HG02678 (cell line): ENCODE measurements at regions not wholly inside any gene's neighbourhood (a gene's known extent, or its start where the extent isn't known, plus 50 kb on each side); places are given as distances from the start of the nearest gene placed in this dataset.
A peak's percentile ranks its signal among the peaks of the same experiment; 100 is the strongest.

ENCODE experiments used
- ATAC-seq: cut with Tn5 transposase; IDR thresholded peaks from one replicate; pipeline ENCODE4 v1.9.1; 2021; ENCODE audit warnings: mild to moderate bottlenecking, moderate library complexity; ENCODE audit not compliant: unreplicated experiment

DNA sequence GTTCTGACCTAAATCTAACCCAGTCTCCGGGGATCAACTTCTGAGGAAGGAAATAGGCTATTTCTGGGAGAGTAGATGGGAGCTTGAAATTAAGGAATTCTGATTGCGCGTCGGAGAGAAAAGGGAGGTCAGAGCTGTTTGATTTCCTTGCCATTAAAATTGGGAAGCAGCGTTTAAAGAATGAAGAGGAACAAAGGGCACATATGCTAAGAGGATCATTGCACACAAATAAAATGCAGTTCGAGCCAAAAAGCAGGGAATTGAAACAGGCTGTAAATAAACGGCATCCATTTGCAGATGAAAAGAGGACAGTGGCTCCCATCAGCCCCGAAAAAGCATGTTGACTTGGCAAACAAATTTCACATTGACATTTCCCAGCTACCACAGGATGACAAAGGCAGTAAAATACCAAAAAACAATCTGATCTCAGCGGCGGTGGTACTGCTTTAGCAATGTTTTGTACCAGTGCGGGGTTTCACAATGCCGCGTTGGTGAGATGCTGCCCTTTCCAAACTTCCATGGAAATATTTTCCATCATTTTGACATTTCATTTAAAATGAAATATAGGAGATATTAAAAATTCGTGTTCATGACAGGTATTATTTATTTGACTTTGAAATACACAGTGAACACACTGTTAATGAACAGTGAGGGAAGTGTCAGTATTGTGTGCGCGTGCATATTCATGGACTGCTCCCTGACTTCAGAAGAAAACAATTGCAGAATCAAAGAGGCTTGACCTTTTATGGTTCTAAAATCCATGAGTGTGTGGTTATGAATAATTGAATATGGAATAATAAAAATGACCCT, 108.8 kb downstream of the SQOR start:
- no peak for ATAC-seq

DNA sequence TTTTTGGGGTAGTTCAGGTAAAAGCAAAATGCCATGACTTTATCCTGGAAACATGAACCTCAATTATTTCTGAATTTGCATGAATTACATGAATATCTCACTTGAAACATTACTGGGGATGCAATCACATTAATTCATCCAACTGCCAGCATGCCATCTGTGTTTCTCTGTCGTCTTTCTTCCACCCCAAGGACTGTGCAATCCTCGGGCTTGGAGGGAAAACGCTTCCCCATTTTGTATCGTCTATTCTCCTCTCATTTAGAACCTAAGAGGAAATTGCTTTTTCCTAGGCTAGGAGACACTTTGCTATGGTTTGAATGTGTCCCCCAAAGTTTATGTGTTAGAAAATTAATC, 109.4 kb downstream of the SQOR start:
- ATAC-seq = no peak

DNA sequence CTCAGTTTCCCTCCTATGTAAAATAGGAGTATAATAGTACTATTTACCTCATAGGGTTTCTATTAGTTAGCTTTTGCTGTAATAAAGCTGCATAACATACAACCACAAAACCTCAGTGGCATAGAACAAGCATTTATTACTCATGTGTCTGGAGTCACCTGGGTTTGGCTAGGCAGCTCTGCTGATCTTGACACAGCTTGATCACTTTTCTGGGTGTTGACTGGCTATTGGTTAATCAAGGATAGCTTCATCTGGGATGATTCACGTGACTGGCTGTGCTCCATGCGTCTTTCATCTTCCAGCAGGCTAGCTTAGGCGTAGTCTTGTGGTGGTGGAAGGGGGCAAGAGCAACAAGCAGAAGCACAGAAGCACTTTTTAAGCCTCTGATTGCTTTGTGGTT, 112.6 kb downstream of the SQOR start:
- no peak for ATAC-seq

DNA sequence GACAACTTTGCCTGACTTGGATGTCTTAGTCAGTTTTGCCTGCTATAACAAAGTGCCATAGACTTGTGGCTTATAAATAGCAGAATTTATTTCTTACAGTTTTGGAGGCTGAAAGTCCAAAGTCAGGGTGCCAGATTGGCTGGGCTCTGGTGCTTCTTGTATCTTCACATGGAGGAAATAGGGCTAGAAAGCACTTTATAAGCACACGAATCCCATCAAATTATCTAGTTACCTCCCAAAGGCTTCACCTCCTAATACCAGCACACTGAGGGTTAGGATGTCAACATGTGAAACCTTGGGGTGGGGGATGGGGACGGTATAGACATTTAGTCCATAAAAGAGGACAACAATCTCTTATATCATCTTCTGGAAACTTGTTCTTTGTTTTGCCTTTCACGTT, 116.8 kb downstream of the SQOR start:
- ATAC-seq = no peak

DNA sequence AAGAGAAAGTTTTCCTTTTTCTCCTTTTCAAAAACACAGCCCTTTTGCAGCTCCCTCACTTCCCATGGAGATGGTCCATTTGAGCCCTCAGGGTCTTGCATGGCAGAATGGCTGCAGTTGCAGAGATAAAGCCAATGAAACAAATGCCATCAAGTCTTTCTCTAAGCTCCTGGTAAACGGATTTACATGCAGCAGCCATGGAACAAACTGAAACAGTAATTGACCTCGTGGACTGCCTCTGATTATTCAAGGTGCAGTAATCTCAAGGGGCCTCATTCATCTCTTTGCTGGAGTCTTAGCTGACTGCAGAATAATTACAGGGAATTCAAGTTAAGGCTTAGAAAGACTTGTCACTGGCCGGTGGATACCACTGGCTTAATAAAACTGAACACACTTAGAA, 125.1 kb downstream of the SQOR start:
- ATAC-seq = no peak

DNA sequence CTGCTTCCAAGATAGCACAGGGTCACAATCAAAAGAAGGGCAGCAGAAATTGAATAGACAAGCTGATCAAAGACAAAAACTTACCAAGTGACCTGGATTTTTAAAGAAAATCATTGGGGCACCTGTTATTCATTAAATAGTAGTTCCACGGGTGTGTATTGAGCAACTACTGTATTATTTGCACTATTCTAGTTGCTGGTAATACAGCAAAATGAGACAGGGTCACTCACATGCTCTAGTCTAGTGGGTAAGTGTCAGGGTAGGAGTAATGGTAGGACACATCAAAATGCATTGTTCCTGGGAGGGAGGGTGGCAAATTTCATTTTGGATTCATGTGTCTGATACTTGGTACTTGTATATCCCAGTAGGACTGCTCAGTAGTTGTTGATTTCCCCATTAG, 127.9 kb downstream of the SQOR start:
- ATAC-seq = no peak

DNA sequence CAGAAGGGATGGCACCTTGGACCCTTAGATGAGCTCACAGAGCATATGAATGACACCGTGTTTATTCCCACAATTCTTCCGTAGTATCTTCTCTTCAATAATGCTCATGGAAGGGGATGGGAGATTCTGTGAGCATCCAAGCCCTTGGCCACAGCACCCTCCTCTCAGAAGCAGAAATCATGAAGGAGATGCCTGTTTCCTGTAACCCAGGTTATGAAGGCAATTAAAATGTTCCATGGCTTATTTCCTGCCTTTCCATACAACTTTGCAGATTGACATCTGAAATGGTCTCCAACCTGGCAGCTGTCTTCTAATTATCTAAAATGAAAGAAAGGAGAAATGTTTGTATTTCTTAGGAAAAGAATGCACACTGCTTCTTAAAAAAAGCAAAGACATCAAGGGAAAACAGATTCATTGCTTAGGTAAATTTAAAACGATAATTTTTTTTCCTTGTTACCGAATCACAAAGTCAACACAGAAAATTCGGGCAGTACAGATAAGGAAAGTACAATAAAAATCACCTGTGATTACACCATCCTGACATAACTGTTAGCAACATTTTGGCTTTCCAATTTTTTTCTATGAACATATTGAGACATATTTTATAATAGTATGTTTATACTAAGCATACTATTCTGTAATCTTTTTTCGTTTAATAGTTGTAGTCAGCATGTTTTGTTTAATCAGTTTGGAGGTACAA, 128.5 kb downstream of the SQOR start:
- ATAC-seq = no peak

DNA sequence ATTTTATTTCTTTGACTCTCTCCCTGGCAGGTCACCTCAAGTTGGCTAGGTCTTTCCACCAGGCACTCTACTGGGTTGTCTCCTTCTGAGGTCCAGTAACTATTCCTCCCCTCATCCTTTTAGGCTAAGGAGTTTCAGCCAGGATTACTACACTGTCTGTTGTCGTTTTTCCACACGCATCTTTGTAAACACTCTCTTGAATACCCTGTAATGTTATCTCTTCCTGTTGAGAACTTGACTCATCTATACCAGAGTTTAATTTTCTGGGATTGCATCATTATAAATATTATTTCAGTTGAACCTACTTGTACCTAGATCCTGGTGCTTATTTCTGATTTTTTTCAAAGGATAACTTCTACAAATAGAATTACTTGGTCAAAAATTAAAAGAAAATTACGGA, 138.3 kb downstream of the SQOR start:
- no peak for ATAC-seq

DNA sequence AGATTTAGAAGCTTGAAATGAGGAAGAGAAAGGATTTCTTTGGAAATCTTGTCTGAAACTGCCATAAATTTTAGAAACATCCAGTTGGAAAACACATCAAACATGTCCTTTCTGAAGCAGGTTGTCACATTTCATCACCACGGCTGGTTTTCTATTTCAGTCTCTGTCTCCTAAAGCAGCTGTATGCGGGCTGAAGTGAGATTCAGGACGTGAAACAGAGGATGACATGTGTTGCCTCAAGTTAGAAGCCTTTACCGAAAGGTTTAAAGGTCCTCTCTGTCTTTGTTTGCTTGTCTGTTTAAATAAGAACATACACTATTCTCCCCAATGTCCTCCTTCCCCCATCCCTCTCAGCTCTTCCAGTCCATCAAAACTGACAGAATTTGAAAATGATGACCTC, 141.9 kb downstream of the SQOR start:
- no peak for ATAC-seq

DNA sequence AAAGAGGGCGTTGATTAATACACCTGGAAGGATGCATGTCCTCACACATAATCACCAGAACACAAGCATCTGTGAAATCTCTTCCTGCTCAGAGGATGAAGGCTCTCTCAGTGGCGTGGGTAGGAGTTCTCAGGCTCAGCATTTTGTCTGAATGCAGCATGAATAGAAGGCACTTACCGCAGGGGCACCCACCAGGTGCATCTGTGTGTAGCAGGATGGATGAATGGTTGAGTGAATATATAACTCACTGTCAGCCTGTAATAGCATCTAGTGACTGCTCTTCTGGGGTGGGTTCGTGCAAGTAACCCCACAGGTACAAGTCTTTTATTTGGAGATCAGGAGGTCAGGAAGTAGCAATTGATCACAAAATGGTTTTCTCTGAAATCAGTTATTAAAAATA, 143.0 kb downstream of the SQOR start:
- ATAC-seq = no peak

DNA sequence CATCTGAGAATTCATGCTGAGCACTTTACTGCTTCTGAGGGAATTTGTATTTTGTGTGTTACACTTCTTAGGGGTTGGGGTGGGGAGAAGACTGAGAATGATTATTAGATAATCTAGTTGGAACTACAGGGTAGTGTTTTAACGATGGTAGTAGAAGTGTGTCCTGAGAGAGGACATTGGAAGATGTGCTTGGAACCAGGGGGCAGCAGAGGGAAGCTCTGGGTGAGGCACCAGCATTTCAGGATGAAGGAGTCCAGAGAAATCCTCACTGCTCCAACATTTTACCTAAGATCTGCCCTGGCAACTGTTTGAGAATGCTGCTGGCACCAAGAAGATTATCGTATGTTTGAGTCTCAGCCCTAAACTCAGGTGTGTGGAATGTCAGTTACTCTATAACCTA, 145.5 kb downstream of the SQOR start:
- no peak for ATAC-seq

DNA sequence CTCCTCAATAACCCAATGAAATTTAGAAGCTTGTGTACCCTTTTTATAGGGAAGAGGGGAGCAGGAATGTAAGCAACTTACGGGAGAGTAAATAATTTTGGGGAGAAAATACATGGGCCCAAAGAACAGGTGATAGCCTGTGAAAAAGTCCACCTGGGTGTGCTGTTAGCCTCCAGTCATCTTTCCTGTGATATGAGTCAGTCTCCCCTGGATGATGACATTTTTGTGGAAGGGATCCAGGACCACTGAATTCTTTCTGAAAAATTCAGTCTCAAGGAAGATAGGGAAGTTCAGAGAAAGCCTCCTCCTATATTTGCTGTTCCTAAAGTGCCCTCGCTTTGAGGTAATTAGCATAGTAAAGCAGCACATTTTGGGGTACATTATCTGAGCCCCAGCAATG, 149.8 kb downstream of the SQOR start:
- ATAC-seq = no peak

DNA sequence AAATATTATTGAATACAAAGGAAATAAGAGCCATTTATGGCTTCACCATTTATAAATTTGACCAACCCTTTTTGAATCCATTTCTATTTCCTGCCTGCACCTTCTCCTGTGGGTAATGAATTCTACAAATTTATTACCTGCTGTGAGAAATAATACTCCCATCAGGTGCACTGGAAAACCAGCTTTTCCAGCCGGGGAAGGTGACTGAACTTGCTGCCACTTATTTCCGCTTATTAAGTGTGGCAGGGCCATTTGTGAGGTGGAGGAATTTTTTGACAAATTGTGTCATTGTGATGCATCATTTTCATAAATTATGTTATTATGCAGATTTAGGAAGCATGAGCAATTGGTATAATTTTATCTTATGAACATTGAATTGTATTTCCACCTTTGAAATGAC, 151.1 kb downstream of the SQOR start:
- ATAC-seq = no peak

DNA sequence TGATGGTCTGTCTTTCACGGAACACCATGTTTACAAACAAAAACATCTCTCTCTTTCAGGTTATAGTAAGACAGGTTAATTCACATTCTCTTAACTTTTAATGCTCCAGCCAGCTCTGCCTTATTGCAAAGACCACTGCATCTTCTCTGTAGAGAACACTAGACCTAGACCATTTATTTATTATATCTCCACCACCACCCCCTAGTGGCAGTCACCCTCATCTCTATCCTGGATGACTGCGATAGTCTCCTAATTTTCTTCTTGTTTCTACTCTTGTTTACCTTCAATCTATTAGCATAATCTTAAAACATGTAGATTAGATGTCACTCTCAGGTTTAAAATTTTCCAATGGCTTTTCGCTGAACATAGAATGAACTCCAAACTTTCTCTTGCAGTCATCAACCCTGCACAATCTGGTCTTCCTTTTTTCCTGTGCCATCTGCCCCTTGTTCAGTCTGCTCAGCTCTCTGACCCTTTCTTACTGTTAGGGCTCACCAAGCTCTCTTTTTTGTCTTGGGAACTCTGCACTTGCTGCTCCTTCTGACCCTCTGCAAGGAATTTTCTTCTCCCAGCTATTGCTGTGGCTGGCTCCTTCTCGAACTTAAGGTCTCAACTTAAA, 155.6 kb downstream of the SQOR start:
- peak; percentile 51 for ATAC-seq

DNA sequence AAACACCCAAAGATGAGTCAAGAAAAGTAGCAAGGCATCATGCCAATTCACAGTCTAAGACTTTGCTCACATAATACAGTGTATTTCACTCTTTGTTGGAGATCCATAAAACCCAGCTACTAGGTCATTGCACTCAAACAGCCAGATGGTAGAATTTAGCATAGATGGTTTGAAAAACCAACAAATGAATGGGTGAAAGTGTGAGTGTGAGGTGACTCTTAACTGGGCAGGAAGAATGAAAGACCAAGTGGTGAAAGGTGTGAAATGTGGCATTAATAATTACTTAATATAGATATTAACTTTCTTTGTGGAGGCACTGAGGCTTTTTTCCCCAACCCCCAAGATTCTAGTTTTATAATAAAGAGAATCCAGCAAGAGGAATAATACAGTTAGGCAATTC, 159.5 kb downstream of the SQOR start:
- ATAC-seq = peak; percentile 19

DNA sequence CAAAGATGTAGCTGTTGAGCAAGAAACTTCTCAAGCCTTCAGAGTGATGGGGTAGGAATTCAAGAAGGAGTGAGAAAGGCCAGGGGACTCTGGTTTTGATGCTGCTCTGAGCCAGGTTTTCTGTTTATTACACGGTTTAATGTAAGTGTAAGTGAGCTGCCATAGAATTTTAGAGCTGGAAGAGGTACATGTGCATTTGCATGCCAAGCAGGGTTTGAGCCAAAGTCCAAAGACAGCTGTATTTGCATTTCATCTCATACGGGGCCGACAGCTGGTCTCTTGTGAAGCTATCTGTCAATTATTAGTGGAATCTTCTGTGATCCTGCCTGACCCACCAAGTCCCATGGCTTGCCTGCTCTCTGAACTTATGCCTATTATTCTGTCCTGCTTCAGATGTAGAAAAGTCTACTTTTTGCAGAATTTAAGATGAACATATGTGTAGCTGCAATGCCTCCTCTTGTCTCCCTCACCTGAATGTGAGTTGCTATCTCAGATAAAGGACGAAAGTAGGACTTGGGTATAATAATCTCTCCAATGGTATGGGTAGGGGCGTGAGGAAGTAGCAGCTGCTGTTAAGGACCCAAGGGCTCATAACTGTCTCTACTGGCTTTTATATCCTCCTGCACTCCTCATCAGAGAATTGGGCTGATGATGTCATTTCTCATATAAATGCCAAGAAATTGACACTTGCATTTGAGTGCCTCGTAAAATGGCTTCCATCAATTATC, 160.0 kb downstream of the SQOR start:
- ATAC-seq = peak; percentile 54

DNA sequence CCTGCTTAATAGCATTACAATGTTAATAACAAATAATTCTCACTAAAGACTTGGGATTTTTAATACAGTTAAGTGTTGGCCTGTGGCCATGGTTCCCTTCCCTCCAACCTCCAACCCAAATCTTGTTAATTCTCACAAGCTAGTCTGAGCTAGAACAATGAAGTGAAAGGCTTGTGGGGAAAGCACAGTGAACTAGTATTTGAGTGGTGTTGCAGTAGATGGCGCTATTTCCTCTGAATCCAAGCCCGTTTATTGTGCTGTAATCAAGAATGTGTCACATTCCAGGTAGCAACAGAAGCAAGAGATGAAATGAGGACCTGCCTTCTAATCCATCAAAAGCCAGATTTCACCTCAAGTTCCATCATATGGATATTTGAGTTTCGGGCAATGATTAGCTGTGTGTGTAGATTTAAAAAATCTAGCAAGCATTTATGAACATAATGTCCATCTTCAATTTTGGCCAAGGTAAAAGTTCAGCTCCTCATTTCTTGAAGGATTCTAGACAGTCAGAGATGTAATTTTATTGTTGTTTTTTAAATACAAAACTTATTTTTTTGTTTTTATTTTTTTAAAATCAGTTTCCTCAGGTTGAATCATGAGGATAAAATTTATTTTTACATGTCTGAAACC, 160.7 kb downstream of the SQOR start:
- ATAC-seq = no peak

DNA sequence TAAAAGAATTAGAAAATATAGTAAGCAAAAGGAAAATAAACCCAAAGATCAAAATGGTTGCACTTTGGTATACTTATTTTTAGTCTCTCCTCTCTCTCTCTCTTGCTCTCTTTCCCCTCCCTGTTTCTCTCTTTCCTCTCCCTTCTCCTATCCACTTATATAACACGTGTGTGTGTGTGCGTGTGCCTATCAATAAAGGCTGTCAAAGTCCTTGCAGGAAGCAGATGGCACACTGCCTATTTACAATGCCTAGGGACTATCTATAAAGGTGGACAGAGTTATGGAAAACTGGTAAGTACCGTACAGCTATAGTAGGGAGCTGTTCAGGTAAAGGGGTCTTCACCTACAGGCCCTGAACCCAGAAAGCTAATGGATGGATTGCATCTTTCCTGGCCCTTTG, 161.6 kb downstream of the SQOR start:
- ATAC-seq = no peak

DNA sequence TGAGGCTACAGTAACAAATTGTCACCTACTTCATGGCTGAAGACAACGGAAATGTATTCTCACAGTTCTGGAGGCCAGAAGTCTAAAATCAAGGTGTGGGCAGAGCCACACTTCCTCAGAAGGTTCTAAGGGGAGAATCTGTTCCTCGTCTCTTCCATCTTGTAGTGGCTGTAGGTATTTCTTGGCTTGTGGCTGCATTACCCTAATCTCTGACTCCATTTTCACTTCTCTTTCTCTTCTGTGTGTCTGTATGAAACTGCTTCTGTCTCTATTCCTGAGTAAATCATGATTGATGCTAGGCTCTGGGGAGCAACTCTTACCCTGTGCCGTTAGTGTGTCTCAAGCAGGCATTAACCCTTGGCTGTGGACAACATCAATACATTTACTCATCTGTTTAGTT, 164.7 kb downstream of the SQOR start:
- ATAC-seq = peak; percentile 60

DNA sequence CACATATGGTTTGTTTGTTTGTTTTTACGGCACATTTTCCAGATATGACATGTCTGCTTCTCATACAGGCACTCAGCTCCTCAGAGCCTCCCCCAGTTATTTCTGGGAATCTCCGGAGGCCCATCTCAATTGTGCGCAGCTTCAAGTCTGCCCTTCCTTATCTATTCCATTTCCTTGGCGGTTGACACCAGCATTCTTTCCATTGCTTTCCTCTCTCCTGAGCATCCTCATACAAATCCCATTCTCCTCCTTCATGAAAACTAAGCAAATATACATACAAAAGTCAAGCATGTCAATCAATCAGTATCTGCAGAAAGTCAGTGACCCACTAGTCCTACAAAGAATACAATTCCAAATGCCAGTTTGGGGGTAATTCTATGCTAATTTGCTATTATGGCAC, 166.7 kb downstream of the SQOR start:
- ATAC-seq = no peak

DNA sequence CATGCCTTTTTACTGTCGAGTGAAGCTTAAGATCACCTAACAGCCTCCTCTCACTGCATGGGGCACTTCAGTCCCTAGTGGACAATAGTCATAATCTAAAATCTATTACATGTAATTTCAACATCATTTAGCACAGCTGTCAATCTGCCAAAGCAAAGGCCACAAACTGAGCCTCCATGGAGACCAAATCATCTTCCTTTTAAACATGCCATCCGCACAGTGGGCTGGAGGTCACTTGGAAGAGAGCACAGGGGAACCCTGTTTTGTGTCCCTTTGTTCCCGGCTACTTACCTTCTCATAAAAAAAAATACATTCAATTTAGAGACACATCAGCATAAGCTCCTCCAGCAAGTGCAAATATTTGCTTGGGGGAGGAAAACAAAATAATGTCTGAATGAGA, 167.3 kb downstream of the SQOR start:
- ATAC-seq = no peak
